ENCODE measurements at regions not wholly inside any gene's neighbourhood (a gene's known extent, or its start where the extent isn't known, plus 50 kb on each side); places are given as distances from the start of the nearest gene placed in this dataset.

DNA sequence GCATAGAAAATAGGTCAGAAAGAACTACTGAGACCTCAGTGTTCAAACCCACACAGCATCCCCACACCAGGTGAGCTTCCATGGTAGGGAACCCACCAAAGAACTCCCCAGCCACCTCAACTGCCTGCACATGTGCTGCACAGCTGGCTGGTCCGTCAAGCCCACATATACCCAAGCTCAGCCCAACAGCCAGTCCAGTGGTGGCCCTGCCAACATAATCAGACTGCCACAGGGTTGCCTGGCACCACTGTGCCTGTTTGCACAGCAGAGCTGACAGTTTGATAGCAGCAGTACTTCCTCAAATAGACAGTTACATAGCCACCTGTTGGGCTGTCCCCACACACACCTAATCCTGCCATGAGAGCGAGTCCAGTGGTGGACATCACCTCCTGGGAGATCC, 283.3 kb upstream of the PRMT6 start:
- TF ChIP-seq POLR2A (IDR thresholded peaks at IDR 0.05) = no peak
- TF ChIP-seq, protein P1, sequence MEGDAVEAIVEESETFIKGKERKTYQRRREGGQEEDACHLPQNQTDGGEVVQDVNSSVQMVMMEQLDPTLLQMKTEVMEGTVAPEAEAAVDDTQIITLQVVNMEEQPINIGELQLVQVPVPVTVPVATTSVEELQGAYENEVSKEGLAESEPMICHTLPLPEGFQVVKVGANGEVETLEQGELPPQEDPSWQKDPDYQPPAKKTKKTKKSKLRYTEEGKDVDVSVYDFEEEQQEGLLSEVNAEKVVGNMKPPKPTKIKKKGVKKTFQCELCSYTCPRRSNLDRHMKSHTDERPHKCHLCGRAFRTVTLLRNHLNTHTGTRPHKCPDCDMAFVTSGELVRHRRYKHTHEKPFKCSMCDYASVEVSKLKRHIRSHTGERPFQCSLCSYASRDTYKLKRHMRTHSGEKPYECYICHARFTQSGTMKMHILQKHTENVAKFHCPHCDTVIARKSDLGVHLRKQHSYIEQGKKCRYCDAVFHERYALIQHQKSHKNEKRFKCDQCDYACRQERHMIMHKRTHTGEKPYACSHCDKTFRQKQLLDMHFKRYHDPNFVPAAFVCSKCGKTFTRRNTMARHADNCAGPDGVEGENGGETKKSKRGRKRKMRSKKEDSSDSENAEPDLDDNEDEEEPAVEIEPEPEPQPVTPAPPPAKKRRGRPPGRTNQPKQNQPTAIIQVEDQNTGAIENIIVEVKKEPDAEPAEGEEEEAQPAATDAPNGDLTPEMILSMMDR (IDR thresholded peaks at IDR 0.05 in 4 of 5, conservative IDR thresholded peaks at IDR 0.05 in 1 of 5) = no peak
